NCI-H524 (cell line): ENCODE measurements at regions not wholly inside any gene's neighbourhood (a gene's known extent, or its start where the extent isn't known, plus 50 kb on each side); places are given as distances from the start of the nearest gene placed in this dataset.
A peak's percentile ranks its signal among the peaks of the same experiment; 100 is the strongest.

Source experiments
- DNase-seq, 2 experiments: peaks; one replicate each; lab custom pipeline; 2025; lab: John Stamatoyannopoulos, UW

DNA sequence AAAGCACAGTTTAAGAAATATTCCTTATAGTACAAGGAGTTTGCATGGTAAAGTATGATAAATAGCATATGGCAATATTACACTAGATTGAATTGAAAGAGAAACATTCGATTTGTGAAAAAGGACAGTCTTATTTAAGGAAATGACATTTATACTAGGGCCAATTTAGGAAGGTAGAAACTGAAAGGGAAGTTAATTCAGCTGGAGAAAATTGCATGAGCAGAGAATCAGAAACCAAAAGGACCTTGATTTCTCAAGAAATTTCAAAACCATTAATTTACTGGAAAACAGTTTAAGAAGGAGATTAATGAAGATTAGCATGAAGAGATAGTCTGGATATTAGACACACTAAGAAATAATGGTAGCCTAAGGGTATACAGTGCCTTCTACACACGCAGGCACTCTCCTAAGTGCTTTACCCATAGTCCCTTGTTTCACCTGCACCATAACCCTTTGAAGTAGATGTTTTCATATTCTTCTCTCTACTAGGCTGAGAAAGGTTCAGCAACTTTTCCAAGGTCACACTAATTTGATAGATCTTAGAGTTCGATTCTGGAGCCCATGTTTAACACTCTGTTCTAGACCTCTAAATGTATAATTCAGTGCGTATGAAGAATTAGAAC, 259.1 kb upstream of the SLIT2 start:
- DNase-seq, result no peak

DNA sequence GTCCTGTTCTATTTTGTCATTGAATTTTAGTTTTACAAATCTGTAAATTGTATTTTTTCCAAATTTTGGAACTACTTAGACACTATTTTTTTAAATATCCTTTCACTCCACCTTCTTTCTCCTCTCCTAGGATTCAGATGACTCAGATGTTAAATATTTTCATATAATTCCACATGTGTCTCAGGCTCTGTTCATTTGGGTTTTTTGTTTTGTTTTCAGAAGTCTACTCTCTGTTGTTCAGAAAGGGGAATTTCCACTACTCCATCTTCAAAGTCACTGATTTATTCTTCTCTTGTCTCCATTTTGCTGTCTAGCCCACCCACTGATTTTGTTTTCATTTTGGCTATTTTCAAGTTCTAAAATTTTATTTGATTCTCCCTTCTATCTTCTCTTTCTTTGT, 264.0 kb upstream of the SLIT2 start:
- no peak for DNase-seq

DNA sequence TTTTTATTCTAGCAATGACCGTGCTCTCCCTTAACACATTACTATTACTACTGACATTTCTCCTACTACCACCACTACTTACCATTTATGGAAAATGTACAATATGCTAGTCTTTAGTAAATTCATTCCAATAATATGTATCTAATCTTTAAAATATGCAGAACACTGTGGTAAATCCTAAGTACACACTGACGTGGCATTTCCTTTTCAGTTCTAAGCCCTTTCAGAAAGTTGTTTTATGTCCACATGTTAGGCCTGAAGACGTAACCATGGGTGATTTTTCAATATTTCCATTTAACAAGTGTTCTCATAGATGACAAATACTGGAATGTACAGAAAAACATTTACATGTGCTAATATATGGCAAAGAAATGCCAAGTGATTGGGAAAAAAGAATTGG, 268.6 kb upstream of the SLIT2 start:
- no peak for DNase-seq

DNA sequence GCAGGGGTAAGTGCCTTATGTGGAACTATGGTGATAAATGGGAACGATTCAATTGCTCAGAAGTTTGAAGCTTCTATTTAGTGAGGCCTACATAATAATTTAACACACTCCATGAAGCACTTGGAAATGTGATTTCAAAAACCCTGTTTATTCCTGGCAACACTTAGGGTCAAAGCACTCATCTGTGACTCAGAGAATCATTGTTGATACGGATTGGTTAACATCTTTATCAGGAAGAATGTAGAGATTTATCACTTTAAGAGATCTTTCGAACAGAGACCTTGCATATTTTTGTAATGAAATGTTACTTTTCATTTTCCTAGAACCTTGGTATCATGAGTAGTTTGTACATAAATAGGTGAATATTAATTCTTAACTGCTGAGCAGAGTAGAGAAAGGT, 269.1 kb upstream of the SLIT2 start:
- DNase-seq, result no peak

DNA sequence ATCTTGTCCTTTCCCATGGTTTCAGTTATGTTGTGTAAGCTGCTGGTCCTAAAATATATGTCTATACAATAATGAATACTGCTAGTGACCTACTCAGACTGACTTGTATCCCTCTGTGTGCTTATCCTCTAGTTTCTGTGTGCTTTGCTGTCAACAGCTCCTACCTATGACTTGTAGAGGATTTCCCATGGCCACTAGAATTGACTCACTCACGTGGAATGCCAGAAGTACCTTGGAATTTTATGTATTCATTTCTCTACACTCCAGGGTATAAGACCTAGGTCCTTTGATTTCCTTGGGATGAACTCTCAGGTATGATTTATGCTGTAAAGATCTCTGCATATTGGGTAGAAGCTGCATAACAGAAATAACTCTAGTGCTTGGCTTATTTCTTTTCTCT, 279.9 kb upstream of the SLIT2 start:
- no peak for DNase-seq

DNA sequence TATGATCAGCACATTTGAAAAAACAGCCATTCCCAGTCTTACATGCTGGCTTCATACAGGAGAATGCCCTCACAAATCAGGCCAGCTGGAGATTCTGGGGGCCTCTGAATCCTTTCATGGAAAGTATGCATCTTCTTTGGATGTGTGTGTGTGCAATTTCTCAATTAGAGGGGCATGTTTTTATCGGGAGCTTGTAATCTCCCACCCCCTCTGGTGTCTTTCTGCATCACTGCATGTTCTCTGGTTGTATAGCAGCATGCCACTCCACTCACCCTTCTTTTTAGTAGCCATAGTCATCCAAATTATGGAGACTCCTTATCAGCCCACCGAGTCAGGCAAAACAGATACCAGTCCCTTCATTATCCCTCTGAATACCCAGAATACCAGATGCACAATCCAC, 282.2 kb upstream of the SLIT2 start:
- peak in 1 of 2 experiments; percentile 7 for DNase-seq

DNA sequence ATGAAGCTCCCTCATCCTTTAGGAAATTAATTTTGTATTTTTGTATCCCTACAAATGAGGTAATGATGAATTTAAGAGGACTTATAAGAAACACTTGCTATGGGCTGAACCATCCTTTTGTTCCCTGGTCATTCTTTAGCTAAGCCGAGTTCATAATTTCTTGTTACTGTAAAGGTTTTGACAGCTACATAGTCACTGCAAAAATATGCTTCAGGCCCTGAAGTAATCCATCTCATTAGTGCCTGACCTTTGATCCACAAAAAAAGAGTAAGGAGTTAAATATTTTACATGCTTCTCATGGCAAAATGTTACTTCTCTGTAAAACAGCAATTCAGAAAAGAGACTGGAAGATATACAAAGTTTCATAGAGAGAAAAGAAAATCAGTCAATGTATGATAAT, 290.6 kb upstream of the SLIT2 start:
- DNase-seq, result no peak

DNA sequence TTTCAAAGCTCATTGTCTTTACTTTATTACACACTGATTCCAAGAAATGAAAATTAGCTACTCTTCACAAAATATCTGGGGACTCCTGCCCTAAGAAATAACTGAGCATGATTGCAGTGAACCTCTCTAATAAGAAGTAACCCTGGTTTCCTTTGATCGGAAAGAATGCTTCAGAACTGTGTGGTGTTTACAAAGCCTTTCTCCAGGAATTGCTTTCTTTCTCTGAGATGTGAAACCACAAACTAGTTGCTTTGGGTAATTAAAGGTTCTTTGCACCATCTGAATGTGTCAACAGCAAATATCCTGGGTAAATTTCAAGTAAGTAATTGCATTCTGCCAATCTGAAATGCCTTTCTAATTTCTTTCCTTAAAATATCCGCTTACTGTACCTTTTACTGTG, 292.9 kb upstream of the SLIT2 start:
- no peak for DNase-seq

DNA sequence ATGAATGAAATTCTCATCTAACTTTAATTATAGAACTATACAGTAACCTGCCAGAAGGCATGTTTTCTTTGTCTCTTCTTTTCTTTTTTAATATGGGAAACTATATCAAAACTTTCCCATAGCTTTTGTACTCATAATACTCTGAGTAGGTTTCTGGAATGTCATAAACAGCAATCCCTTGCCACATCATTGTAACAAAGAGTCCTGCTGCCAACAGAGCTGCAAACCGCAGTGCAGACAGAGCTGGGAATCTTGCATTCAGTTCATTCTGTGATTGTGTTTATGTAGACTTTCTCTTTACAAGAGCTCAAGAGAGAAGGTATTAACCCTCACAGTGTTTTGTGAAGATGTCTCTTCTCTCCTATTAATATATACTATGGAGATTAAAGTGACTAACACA, 304.4 kb upstream of the SLIT2 start:
- DNase-seq, result no peak

DNA sequence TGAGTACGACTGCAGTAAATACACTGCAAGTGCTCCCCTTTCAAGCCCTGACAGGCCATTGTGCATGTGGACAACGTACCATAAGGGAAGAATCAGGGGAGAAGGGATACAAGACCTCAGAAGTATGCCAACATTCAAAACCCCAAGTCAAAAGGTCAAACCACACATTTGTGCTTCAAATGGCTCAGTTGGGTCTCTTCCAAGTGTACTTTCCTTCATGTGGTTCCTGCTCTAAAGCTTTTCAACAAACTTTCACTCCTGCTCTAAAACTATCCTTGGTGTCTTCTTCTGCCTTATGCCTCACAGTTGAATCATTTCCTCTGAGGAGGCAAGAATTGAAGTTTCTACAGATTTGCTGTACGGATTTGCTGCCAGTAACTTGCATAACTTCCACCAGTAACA, 305.7 kb upstream of the SLIT2 start:
- DNase-seq, result no peak

DNA sequence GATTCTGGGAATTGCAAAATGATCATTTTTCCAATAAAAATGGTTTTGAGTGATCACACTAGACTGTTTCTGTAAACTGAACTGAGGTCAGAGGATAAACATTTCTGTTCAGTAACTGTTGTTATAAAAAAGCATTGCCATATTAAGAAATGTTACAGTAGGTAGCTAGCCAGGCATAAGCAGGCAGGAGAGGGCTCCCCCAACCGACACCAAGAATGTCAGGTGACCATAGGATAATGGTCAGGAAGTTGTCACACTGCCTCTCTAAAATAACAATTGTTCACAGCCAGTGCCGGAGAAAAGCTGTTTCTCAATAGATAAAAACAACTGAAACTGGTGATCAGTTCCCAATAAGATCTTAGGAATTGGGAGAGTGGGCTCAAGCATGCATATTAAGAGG, 306.2 kb upstream of the SLIT2 start:
- no peak for DNase-seq

DNA sequence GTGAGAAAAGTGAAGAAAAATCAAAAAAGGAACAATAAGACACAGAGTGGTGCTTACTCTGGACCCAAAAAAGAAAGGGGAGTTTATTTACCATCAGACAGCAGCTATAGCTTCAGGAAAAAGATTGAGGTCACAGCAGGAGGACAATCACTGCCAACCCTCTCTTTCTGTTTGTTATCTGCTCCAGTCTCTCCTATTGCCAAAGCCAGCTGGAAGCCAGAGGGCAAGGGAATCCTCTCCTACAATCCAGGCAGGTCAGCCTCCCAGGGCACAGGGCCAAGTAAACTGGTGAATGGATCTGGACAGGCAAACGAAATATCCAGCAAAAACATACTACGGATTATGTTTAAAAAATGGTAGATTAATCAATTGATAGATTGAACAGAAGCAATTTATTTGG, 306.9 kb upstream of the SLIT2 start:
- DNase-seq, result no peak

DNA sequence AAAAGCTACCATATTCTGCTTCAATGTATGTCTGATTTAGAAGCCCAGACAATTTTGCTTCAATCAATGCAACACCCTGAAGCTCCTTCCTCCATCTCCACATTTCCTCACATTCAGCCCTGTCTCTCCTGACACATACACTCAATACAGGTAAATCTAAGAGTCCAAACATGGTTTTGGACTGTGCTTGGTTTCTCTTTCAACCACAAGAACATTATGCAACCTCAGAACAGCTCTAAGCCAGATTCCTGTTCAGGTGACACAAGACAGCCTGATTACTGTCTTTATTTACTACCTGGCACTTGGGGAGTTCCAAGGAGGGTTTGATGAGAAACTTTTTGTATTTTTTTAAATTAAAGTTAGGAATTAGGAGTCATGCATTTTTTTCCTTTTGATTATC, 307.5 kb upstream of the SLIT2 start:
- DNase-seq, result no peak

DNA sequence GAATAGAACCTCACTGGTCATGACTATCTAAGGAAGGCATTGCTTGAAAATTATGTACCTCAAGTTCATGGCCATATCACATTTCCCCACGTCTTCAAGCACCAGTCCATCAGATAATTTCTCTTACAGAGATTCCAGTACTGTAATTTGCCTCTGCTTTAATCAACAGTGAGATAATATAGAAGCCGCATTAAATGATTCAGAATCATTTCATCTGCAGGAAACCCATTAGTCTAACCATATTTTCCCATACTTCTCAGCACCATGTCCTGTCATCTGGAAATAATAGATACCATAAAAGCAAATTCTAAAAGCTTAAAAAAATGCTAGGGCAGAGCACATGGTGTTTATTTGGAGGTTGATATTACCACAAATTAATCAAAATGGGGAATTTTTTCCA, 310.3 kb upstream of the SLIT2 start:
- no peak for DNase-seq

DNA sequence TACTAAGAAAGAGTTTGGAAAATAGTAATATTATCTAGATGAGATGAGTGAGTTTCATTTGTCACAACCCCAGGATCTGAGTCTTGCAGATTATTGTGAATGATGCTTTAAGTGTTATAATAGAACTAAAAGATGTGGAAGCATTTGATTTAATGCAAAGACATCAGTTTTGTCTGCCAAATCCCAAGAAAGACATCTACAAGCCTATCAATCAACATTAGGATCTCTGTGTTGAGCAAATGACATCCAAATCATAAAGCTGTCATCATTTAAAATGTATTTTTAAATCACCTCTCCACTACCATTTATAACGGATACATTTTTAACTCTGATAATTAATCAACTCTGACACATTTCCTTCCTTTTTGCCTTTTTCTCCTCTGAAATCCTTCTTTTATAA, 310.8 kb upstream of the SLIT2 start:
- DNase-seq, result no peak

DNA sequence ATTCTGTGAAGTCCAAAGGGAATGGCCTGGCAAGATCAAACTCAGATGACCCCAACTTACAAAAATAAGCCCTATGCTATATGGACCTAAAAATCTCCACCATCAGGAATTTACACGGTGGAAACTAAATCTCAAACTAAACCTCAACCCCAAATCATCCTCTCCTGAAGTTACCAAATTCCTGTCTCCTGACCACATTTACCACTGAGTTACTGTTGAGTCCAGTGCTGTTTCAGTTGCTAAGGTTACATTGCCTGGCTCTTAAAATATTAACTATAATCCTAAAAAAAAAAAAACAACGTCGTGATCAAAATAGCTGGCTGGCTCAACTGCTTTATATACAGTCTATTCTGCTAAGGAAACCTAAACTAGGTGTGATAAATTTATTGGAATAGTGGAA, 315.2 kb upstream of the SLIT2 start:
- DNase-seq, result no peak

DNA sequence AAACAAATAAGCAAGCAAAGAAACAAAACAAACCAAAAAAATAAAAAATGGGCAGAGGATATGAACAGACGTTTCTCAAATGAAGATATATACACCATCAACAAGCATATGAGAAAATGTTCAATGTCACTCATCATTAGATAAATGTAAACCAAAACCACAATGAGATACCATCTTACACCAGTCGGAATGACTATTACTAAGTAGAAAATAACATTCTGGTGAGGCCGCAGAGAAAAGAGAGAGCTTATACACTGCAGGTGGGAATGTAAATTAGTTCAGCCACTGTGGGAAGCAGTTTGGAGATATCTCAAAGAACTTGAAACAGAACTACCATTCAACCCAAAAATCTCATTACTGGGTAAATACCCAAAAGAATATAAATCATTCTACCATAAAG, 321.0 kb upstream of the SLIT2 start:
- no peak for DNase-seq

DNA sequence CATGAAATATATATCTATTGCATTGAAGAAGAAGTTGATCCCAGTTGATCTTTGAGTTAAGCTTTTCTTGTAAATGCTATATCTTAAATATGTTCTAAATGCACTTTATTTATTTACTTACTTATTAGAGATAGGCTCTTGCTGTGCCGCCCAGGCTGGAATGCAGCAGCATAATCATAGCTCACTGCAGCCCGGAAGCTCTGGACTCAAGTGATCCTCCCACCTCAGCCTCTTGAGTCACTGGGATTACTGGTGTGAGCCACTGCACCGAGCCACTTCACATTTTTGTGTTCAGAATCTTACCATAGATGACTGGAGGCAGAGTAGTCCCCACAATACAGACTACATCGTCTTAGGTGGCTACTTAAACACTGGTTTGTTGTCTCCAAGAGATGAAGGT, 324.3 kb upstream of the SLIT2 start:
- DNase-seq, result no peak

DNA sequence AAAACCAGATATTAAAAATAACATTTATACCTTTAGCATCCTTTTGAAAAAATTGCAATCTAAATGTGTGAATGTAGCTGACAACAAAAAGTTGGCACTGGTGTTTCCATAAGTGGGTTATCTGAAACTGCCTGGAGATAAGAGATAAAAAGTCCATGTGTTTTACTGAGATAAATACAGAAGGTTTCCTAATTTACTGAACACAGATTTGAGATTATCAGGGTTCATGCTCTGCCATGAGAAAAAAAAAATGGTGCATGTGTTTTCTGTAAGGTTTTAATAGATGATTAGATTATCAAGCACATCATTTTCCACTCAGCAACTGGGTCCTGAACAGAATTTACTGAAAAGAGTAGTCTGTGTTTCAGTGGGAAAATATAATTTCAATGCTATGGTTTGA, 326.2 kb upstream of the SLIT2 start:
- DNase-seq, result no peak

DNA sequence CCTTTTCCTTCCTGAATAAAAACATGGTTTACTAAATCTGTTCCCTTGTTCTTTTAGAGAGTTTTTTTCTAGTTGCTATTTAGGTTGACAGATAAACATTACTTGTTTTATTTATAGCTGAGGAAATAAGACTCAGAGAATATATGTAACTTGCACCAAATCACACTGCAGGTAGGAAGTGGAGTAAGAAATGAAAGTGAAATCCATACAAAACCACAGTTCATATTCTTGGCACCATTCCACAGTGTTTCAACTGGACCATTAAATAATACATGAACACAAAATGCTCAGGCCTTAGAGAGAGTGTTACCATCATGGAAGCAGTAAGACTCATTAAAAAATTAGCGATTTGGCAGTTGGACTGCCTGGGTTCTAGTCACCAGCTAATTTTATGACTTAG, 326.9 kb upstream of the SLIT2 start:
- DNase-seq, result no peak

DNA sequence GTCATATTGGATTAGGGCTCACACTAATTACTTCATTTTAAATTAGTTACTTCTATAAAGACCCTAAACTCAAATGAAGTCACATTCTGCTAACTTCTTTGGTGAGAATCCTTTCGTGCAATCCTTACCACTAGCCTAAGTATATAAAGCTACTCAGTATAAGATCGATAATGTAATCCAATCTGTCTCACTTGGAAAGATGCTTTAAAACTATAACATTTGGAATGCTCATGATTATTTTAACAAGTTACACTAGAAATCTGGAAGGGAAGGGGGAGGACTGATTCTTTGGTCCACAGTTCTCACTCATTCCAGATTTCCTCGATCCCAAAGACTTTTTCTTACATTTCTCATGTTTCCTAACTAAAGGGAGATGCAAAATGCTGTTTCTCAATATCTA, 336.4 kb upstream of the SLIT2 start:
- no peak for DNase-seq

DNA sequence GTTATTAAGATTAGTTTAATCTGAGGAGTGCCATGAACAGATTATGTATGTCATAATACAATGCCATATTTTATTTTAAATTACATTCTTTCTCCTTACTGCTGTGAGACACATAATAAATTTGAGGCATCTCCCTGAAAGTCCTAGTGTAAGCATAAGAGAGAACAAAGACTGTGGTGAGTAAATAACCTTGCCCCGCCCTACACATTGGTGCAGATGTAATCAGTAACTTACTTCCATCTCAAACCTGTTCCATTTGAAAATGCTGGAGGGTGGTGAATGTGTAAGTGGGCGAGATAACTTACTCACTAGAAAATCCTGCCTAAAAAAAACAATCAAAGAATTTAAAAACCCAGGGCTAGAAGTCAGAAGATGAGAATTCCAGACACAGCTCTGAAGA, 338.1 kb upstream of the SLIT2 start:
- DNase-seq, result no peak

DNA sequence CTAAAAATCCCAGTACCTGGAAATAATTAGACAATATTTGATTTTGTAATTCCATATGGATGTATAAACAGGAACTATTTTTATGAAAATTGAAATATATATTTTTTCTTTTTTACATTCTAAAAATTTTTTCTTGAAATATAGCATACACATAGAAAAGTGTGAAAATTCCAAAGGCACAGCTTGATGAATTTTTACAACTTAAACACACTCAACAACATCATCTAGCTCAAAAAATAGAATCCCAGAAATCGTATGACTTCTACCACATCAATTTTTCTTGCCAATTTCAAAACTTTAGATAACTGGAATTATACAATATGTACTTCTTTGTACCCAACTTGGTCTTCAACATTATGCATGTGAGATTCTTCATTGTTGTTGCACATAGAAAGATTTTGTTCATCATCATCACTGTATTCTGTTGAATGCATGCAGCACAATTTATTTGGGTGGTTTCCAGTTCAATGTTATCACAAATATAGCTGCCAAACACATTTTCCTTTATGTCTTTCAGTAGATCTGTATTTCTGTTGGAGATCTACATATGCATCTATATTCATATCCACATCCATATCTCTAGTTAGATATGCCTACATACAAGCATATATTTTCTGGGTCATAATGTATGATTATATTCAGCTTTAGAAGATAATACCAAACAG, 340.7 kb upstream of the SLIT2 start:
- DNase-seq, result no peak

DNA sequence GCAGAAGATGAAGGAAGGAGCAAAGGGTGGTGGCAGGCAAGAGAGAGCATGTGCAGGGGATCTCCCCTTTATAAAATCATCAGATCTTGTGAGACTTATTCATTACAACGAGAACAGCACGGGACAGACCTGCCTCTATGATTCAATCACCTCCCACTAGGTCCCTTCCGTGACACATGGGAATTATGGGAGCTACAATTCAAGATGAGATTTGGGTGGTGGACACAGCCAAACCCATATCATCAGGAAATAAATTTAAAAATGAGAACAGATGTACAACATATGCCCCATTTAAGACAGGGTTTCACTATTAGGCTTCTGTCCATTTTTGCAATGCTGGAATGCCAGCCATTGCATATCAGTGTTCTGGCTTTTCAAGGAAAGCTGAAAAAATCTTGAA, 346.7 kb upstream of the SLIT2 start:
- no peak for DNase-seq
